Middle frontal gyrus (tissue), 1 donor: ENCODE measurements at regions not wholly inside any gene's neighbourhood (a gene's known extent, or its start where the extent isn't known, plus 50 kb on each side); places are given as distances from the start of the nearest gene placed in this dataset.

Source experiments
- DNase-seq: peaks from one replicate; pipeline ENCODE4 v3.0.0-alpha.2; 2015; ENCODE audit warnings: low spot score; ENCODE audit errors: extremely low spot score

DNA sequence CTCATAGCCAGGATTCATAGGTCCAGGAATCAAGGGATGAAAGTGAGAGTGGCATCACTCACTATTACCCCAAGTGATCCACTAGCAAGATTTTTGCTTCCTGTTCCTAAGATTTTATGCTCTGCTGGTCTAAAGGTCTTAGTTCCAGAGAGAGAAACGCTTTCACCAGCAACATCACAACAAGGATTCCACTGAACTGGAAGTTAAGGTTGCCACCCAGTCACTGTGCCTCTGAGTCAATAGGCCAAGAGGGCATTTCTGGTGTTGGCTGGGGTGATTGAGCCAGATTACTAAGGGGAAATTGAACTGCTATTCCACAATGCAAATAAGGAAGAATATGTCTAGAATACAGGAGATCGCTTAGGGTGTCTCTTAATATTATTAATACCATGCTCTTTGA lies 142.5 kb upstream of the ARID2 start:
- DNase-seq, result no peak

DNA sequence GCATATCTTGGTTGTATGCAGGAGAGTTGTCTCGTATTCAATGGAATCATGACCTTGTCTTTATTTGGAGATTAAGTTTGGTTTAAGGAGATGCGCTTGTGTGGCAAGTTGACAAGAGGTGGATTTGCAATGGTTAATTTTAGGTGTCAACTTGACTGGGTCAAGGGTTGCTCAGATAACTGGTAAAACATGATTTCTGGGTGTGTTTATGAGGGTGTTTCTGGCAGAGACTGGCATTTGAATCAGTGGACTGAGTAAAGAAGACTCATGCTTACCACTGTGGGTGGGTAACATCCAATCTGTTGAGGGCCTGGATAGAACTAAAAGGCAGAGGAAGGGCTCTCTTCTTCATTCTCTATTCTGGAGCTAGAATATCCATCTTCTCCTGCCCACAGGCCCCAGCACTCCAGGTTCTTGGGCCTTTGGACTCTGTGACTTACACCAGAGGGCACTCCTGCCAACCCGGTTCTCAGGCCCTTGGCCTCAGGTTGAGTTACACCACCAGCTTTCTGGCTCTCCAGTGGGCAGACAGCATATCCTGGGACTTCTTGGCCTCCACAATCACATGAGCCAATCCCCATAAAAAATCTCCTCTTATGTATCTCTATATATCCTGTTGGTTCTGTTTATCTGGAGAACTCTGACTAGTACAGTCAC lies 141.5 kb upstream of the ARID2 start:
- DNase-seq, result no peak

DNA sequence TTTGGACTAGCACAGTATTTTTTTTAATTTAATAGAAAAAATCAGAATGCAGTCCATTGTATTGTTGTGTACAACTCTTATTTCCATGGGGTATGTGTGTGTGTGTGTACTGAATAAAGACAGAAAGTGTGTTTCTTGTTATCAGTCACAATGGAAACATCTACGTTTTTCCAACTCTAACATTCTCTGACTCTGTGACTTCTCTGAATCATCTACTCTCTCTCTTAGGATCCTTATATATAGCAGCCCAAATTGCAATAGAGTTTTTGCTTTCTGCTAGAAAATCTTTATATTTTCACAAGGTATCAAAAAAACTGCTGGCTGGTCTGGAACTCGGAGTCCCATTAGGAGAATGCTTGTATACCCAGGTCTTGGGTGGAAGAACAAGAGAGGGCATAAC lies 138.9 kb upstream of the ARID2 start:
- DNase-seq, result no peak

DNA sequence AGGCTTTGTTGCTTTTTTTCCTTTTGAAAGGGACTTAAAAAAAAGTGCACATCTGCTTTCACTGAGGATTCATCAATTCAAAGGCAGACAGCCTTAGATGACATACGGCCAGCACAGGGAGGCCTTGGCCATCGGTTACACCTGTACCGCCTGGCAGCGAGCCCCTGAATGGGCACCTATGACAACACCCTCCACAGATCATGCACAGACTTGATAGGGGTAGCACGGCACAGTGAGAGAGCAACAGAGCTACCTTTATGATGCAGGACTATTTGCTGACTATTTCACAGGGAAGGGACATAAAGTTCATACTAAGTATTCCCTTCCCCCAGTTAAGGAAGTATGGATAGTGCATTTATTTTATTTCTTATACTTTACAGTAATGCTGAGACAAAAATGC lies 137.9 kb upstream of the ARID2 start:
- DNase-seq, result no peak

DNA sequence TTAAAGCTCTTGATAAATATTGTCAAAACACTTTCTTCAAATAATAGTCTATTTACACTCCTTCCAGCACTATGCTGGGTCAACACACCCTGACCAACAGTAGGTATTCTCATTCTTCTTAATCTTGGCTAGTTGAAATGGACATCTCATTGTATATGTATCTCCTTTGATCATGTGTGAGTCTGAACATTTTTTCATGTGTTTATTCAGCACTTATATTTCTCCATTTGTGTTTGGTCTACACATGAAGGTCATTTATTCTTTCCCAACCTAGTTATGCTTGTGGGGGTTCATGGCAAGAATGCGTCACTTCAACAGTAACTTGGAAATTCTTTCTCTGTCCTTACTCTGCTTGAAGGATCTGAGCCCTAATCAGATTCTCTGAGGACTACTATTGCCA lies 133.1 kb upstream of the ARID2 start:
- DNase-seq, result no peak

DNA sequence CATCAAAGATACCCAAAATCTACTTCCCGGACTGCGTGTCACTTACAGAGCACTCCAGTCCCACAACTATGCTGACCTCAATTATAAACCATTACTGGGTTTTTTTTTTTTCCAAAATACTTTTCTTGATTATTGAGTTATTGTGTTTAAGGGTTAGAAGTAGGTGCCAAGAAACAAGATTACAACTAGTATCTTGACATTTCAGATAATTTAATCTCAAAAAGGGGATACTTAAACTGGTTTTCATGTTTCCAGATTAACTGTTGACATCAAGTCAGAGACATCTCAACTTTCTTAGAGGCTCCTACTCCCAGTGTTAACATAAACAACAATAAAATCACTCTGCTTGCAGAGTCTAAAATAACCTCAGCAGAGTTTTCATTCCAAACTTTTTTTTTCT lies 131.2 kb upstream of the ARID2 start:
- no peak for DNase-seq

DNA sequence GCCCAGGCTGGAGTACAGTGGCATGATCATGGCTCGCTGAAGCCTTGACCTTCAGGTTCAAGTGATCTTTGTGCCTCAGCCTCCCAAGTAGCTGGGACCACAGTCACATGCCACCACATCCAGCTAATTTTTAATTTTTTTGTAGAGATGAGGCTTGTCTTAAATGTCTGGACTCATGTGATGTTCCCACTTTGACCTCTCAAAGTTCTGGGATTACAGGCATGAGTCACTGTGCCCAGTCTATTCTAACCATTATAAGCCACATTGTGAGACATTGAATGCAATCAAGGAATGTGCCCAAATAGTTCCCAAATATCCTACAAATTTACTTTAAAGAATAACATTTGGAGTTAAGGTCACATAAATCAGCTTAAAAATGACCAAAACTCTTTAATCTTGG lies 130.7 kb upstream of the ARID2 start:
- no peak for DNase-seq

DNA sequence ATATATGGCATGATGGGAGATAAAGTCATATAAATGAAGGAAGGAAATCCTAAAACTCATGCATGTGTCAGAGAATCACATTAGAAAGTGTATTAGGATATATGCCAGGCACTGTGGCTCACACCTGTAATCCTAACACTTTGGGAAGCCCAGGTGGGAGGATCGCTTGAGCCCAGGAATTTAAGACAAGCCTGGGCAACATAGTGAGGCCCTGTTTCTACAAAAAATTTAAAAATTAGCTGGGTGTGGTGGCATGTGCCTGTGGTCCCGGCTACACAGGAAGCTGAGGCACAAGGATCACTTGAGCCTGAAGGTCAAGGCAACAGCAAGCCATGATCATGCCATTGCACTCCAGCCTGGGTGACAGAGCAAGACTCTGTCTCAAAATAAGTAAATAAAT lies 130.3 kb upstream of the ARID2 start:
- no peak for DNase-seq

DNA sequence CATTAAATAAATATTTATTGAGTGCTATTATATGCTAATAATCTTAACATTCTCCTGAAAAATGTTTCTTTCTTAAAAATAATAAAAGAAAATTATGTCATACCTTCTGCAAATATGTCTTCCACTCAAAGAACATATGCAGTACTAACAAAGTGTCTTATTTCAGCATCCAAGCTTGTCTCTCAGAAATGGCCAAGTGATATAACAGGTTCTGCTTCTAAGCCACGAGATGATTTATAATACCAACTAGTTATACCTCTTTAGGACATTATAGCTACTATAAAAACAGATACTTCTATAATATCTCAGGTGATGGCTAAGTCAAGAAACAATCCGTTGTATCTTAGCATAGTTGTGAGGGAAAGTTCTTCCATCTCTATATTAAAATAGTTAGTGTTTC lies 128.1 kb upstream of the ARID2 start:
- DNase-seq, result no peak

DNA sequence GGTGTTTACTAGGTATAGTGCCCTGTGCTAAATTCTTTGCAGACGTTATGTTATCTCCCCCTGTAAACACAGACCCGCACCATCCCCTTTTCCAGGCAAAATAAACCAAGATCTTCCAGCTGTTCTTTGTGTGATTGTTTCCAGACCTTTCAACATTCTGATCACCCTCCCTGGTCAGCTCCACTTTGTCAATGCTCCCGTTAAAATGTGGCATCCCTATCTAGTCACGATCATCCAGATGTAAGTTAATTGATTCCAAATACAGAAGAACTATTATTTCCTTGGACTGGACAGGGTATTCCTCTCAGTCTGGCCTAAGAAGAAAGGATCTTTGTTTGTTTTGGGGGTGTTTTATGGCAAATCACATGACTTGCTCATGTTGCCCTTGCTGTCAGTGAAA lies 127.6 kb upstream of the ARID2 start:
- DNase-seq, result no peak

DNA sequence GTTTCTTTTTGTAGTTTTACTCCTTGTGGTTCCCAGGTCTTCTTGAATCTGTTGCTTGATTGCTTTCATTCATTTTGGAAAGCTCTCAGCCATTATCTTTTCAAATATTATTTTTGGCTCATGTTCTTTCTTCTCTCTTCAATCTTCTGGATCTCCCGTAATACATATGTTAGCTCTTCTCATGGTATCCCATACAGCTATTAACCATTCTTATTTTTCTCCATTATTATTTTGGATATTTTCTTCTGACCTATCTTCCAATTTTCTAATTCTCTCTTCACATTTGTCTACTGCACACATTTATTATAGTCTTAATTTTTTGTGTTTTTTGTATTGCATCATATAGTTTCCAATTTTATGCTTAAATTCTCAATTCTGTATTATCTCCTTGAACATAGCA lies 123.9 kb upstream of the ARID2 start:
- DNase-seq, result no peak

DNA sequence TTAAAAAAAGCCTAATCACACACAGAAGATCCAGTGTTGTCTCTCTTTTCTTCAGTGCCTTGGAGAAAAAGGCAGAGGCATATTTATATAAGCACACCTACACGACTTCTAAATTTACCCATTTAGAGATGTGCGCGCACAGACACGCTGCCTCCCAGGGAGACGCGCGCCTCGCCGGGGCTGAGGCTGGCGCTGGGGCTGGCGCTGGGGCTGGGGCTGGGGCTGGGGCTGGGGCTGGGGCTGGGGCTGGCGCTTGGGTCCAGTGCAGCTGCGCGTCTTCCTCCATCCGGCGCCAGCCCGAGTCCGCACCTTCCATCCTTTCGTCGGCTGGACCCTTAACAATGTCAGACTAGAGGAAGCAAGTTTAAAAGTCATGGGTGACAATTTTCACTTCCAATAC lies 118.4 kb upstream of the ARID2 start:
- DNase-seq, result no peak

DNA sequence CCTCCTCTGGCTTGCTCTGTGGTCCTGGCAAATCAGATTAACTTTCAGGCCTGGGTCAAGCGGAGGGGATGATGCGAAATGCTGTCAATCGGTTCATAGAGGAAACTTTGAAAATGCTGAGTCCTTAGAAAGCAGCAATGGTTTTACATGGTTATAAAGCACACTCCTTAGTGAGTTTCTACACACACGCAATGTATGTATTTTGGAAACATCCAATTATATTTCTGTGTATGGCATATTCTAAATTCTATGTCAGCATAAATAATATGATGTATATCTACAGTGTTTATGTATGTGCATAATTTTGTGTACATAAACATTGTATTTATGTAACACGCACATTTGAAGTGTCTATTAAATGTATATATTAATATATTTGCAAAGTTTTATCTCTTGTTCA lies 118.0 kb upstream of the ARID2 start:
- no peak for DNase-seq

DNA sequence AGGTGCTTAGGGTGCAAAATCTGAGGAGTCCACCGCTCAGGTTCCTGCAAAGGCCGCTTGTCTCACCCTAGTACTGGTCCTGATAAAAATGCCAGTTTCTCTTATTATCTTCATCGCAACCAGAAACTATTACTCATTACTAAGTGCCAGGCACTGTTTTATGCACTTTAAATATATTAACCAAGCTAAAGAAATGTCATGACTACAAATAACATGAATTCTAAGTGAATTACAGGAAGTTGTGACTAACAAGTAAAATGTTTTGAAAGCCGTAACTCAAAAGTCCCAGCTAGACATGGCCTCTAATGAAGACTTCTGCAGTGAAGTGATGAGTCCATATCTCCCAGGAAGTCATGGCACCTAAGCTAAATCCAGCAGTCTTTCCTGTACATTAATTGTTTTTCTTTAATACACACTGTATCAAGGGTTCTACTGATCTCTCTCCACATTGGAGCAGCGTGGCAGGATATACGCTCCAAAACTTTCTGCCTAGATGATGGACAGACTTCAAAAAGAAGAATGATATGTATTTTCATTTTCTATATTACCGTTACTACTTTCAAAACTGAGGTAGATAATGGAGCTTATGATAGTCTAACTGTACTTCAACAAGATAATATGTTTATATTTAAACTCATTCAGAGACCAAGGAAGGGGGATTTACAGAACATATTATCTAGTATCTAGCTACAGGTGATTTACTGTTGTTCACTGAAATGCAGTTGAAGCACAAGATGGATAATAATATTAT lies 117.3 kb upstream of the ARID2 start:
- no peak for DNase-seq

DNA sequence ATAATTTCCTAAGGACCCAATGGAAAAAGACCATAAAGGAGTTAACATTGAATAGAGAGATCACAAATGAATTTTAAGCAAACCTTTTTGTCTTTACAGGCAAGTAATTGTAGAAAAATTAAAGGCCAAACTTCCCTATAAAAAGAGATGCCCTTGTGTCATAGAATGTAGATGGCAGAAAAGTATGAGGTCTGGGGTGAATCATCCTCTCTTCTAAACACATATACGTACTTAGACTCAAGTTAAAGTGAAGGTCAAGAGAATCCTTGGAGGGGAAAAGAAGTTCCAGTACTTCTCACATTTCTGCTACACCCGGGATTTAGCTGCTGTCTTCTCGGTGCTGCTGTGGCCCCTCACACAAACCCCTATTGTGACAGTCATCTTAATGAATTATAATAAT lies 116.2 kb upstream of the ARID2 start:
- DNase-seq, result no peak

DNA sequence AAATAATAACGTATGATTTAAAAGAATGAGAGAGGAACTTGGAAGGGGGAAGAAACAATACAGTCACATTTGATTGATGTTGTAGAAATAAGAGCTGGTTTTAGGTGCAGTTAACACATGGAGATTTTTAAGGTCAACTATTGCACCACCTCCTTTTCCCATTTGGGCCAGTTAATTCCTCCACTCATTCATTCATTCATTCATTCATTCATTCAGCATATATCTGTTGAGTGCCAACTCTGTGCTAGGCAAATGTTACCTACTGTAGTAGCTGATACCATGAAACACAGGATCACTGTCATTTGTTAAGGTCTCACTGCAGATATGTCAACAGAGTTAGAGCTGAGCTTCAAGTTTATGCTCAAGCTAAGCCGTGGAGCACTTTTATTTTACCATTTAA lies 115.7 kb upstream of the ARID2 start:
- DNase-seq, result no peak

DNA sequence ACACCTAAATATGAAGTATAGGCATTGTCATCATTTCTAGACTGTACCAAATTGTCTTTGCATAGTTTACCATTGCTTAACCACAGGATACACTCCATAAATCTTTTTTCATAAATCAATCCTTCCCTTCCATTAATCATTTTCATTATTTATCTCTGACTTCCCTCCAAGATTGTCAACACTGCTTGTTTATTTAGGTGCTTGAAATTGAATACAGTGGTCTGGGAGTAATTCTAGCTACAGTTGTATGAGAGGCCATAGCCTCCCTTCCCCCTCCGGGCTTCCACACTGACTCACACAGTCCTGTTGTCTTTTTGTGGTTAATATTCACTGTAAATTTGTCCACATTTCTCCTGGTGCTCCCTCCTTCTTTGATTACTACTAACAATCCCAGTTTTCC lies 114.2 kb upstream of the ARID2 start:
- DNase-seq, result no peak

DNA sequence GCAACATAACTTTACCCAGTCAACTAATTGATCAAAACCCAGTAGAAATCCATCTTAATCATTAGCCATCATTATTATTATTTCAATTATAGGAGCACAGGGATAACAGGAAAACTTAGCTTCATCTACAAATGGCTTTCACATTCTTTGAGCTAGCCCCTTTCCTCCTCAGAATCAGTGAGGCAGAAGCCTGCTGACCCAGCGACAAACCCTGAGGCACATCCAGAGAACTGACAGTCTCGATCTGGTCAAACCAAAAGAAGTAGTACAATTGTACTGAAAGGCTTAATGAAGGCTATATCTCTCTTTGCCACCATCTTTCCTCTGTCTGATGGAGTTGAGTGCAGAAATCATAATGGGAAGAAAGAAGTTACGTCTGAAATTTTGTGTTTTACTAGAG lies 109.8 kb upstream of the ARID2 start:
- no peak for DNase-seq

DNA sequence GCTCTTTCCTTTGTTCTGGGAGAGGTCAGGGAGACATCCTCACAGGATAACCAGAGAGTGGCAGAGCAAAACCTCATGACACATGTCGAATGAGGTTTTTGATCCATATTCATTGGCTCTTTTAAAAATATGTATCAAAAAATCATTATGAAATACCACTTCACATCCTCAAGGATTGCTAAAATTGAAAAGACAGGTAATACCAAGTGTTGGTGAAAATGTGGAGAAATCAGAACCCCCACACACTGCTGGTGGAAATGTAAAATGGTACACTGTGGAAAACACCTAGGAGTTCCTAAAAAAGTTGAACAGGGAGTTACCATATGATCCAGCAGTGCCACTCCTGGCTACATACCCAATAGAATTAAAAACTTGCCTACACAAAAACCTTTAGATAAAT lies 107.8 kb upstream of the ARID2 start:
- no peak for DNase-seq

DNA sequence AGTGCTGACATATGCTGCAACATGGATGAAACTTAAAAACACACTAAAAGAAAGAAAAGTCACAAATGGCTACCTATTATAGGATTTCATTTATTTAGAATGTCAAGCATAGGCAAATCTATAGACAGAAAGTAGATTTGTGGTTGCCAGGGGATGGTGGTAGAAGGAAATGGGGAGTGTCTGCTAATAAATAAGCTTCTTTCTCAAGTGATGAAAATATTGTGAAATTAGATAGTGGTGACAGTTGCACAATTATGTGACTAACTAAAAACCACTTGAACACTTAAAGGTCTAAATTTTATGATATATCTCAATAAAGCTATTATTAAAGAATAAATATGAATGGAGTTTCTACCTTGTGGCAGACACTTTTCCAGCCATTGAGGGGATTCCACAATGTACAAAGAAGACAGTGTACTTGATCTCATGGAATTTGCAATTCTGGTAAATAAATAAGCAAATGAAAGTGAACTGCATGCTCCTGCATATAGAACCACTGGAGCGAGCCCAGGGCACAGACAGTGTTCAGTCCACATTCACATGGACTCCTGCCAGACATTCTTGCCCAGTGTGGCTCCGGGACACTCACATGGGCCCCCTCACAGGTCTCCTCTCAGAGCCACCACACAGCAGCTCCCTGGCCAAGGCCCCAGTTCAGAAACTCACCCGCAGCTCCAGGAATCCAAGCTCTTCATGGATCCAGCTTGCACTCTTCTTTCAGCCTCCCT lies 107.1 kb upstream of the ARID2 start:
- DNase-seq, result no peak

DNA sequence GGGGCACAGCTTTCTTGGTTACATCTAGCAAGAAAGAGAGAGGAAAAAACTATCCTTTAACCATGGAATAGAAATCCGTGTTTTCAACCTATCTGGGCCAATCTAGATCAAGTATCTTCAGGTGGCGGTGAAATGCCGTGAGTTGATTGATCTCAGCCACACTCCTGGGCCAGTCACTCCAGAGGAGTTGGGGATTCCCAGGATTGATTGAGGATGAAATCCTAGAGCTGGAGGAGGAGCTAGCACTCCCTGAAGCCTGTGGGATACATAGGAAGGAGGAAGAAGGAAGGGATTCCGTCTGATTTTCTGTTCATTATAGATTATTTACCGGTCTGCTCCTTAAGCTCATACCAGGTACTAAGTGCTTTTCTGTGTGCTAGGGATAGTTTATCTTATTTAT lies 106.3 kb upstream of the ARID2 start:
- DNase-seq, result no peak

DNA sequence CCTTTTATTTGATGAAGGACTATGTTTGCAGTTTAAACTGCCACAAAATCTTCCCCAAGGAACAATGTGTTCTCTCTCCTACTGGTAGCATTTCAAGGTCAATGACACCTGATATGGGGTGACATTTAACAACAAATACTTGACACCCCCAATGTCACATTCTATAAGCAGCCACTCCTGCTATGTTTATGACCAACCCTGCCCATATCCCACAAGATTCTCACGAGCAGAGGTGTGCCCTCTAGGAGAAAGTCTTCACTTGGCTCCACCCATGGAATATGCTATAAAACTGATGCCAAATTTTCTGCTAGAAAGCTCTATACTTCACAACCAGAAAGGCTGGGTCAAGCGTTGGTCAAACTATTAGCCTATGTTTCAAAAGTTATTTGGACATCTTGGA lies 105.6 kb upstream of the ARID2 start:
- no peak for DNase-seq

DNA sequence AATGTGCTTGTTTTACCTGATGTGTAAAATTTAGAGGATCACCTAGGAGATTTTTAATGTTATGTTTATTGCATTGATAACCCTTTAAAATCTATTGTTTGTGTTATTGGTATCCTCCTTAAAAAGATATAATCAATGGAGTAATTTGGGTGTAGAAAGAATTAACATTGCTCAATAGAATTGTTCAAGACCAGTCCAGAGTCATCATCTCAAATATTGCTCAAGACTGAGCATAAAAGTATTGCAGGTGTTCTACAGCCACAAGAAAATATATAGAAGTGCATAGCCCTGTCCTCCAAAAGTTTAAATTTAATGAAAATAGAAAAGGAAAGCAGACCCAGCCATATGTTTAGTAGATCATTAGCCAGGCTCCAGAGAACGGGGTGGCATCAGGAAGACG lies 102.5 kb upstream of the ARID2 start:
- no peak for DNase-seq
